ENCODE measurements at regions not wholly inside any gene's neighbourhood (a gene's known extent, or its start where the extent isn't known, plus 50 kb on each side); places are given as distances from the start of the nearest gene placed in this dataset.

GRCh38 chr2:12163866-12164265 is 417.4 kb downstream of the LPIN1 start:
- intact Hi-C loops (cut with micrococcal nuclease) = no loop called here

DNA sequence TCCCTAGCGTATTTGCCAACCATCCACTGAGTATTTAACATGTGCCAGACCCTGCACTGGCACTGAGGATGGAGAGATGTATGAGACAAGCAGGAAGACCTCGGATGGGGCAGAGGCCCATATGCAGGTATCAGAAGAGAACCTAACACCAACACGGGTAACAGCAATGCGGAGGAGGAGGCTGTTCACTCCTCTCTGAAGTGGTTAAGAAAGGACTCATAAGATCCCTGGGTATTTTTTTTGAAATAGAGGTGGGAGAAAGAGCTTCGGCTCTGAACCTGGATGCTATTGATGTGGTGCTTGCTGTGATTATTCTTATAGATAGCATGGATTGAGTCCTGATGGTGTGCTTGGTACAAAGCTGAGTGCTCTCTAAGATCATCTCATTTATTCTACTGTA is 418.3 kb downstream of the LPIN1 start:
- intact Hi-C loops (cut with micrococcal nuclease) = no loop called here

GRCh38 chr2:12167525-12168317 is 421.3 kb downstream of the LPIN1 start:
- intact Hi-C loops (cut with micrococcal nuclease) = no loop called here

DNA sequence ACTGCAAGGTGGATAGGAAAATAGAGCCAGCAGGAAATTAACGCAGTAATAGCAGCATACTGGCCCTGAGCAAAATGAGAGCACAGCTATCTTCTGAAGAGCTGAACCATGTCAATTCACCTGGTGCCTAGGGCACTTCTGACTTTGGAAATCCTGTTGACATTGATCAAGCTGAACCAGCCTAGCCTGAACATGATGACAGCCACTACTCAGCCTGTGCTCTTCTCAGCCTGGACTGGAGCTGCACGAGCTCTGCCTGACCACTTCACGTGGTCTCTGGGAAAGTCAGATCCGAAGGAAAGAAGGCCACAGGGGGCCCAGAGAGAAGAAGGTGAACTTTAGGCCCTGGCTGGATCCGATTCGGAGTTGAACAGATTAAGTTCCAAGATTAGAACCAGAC is 421.9 kb downstream of the LPIN1 start:
- intact Hi-C loops (cut with micrococcal nuclease) = no loop called here

- intact Hi-C loops (cut with micrococcal nuclease) = no loop called here
Measured at GRCh38 chr2:12168791-12169388, 422.5 kb downstream of the LPIN1 start.

DNA sequence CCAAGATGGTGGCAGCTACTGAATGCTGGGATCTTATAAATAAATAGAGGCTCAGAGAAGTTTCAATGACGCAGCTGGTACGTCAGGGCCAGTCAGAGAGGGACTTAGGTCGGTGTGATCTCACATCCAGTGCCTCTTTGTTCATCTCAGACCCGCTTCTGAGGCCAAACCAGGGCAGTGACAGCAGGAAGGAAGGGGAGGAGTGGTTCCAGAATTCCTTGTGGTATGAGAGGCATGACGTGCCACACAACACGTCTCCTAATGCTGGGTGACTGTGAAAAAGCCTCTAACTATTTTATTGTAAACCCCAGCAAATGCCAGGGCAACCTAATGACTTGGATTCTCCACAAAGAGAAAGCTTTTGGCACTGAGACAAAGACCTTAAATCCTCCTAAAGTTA is 423.3 kb downstream of the LPIN1 start:
- intact Hi-C loops (cut with micrococcal nuclease) = no loop called here

GRCh38 chr2:12170121-12170520 is 423.7 kb downstream of the LPIN1 start:
- intact Hi-C loops (cut with micrococcal nuclease) = no loop called here

DNA sequence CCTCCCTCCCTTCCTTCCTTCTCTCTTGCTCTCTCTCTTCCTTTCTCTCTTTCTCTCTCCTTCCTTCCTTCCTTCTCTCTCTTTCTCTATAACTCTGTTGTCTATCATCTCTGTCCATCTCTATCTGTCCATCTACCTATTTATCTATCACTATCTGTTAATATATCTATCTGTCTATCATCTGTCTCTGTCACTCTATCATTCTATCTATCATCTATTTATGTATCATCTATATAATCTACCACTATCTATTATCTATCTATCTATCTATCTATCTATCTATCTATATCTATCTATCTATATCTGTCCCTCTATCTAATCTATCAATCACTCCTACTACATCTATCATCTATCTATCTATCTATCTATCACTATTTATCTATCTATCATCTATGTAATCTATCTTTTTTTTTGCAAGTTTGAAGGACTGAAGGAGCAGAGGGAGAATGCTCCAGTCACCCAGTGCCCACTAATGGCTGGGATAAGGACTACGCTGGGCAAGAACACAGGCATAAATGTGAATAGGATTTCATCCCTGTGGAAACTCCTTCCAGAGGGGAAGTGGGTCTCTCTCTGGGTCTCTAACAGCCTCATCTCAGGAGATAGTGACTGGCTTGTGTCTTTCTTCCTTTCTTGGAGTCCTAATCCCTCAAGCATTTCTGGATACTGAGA is 427.0 kb downstream of the LPIN1 start:
- intact Hi-C loops (cut with micrococcal nuclease) = no loop called here

DNA sequence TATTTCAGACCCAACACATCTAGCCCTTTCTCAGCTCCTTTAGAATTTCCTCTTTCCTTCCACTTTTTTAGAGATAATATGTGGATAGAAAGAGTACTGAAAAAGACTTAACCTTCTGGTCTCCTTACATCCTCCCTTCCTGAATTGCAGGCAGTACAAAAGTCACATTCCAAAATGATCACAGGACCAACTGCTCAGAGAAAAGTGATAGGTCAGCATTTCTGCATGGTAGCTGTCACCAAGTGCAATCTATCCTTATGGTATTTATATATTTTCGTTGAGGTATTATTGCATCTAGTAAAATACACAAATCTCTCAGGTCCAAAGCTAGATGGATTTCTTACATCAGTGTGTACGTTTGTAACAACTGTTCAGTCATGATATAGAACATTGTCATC is 427.5 kb downstream of the LPIN1 start:
- intact Hi-C loops (cut with micrococcal nuclease) = no loop called here

DNA sequence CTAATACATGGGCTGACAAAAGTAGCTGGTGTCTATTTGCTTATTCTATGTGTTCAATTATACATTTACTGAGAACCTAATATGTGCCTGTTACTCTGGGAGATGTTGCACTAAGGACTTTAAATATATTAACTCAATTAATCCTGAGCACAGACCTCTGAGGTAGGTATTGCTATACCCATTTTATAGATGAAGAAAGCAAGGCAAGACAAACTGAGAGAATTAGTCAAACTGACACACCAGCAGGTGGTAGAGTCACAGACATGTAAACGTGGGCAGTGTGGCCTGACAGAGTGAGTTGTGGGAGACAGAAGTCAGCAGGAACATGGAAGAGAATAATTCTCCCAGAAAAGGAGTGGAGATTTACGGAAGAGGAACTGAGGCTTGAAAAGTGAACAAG is 428.9 kb downstream of the LPIN1 start:
- intact Hi-C loops (cut with micrococcal nuclease) = loop anchor here (5.0 kb wide), 1 partner anchor 542 kb away; the partner anchor contains the start of gene TRIB2

DNA sequence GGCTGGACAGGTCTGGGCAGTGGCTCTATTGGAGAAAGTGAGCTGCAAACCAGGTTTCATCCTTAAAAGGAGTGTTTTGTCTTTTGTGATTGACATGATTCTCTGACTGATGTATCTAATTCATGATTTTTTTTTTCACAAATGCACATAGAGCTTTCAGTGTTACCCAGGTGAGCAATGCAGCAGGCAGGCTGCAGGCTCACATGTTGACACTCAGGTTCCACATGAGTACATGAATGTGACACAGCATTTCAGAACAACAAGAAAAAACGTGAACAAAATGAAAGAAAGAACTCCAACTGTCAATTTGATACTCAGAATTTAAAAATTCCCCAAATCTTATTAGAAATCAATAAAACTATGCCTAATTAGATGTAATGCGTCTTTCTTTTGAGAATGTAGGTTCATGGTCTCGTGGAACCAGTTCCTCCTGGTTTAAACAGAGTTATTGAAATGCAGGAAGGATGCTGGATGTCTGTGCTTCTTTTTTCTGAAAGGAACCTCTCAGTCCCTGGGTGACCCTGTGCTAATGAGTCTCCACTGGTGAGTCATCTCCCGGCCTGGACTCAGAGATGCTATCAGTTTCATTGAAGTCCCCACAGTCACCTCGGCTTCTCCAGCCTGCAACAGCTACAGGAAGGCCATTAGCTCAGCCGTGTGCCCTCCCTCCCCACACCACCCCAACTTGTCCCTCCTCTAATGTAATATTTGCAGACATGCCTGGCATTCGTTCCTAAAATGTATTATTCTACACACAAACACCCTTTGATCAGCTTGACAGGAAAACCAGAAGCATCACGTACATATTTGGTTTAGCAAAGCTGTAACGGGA is 430.4 kb downstream of the LPIN1 start:
- intact Hi-C loops (cut with micrococcal nuclease) = loop anchor here (5.0 kb wide), 1 partner anchor 540 kb away; the partner anchor contains the start of gene TRIB2

- intact Hi-C loops (cut with micrococcal nuclease) = loop anchor here (5.0 kb wide), 1 partner anchor 540 kb away; the partner anchor contains the start of gene TRIB2
Measured at GRCh38 chr2:12177455-12178288, 431.2 kb downstream of the LPIN1 start.

DNA sequence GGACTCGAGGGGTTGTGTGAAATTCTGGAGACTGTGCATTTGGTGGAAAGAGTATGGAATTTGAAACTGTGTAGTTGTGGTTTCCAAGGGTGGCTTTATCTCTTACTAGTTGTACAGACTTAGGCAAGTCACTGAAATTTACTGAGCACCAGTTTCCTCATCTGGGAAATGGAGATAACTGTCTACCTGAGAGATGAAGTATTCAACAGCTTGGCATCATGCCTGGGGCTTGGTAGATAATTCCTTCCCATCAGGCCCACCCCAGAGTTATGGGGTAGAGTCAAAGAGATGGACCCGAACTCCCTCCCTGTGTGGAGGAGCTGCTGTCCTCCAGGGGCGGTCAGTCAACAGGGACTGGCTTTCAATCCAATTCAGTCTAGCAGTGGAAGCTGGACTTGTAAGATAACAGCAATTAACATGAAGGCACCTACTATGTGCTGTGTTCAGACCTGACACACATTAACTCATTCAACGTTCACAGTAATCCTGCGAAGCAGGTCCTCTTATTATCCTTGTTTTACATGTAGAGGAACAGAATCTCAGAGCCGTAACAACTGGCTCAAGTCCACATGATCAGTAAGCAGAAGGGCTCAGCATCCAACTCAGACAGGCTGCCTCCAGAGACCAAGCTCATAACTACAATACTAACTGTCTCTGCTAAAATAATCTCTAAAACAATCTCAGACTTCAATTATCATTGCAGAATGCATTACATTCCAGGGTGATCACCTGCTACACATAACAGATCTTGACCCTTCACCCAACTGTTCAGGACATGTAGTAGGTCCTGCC is 432.1 kb downstream of the LPIN1 start:
- intact Hi-C loops (cut with micrococcal nuclease) = loop anchor here (5.0 kb wide), 1 partner anchor 539 kb away; the partner anchor contains the start of gene TRIB2

GRCh38 chr2:12180031-12180430 is 433.6 kb downstream of the LPIN1 start:
- intact Hi-C loops (cut with micrococcal nuclease) = no loop called here

DNA sequence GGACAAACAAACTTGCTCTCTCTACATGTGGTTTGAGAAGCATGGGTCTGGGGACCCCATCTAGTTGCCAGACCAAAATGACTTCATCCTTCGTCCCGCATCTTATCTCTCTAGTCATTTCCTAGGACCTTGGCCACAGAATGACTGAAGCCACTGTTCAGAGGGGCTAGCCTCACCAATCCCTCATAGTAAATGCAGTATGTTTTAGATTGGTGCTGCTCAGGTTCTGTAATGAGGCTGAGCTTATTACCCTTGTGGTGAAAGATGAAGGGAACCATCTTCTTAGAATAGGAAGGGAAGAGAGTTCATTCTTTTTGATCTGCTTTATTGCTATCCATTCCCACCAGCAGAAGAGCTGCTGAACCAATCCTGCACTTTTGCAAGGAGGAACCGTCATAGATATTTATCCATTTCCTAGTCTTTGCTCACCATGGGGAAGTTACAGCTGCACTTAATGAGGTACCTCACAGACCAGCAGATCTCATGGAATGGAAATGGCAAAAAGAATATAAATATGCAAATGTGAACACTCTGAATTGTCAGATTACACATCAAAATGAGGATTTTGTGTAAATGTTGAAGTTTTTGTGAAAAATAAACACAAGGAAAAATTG is 436.7 kb downstream of the LPIN1 start:
- intact Hi-C loops (cut with micrococcal nuclease) = no loop called here

DNA sequence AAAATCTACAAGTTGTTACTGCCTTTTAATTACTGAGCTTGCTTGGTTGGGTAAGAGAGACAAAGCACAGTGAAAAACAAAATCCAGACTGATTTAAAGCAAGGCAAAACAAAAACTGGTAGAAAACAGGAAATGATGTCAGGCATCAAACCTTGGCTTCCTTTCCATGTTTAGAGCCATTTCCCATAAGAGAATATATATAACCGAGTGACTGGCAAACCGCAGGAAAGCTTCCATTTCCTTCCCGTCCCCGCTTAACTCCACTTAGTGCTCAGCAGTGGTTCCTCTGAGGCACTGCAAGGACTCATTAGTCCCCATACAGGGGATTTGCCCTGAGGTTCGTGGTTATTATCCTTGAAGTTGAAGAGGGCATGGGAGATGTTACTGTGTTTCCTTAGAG is 446.3 kb downstream of the LPIN1 start:
- intact Hi-C loops (cut with micrococcal nuclease) = no loop called here

- intact Hi-C loops (cut with micrococcal nuclease) = no loop called here
Measured at GRCh38 chr2:12194968-12195367, 448.5 kb downstream of the LPIN1 start.

DNA sequence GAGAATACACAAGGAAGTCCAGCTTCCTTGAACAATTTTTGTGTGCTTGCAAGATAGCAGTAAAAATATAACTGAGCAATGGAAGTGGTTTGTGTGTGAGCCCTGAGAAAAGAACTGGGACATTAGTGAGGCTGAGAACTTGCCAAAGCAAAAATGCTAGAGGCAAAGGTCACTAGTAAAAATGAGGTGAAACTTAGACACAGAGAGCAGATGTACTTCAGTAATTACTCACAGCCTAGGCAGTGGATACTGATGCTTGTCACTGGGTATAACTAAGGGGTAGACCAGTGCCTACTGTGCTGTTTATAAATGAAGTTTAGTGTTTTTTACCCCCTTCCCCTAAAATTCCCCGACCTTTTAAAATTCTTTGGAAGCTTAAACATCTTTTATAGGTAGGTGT is 450.1 kb downstream of the LPIN1 start:
- intact Hi-C loops (cut with micrococcal nuclease) = no loop called here

DNA sequence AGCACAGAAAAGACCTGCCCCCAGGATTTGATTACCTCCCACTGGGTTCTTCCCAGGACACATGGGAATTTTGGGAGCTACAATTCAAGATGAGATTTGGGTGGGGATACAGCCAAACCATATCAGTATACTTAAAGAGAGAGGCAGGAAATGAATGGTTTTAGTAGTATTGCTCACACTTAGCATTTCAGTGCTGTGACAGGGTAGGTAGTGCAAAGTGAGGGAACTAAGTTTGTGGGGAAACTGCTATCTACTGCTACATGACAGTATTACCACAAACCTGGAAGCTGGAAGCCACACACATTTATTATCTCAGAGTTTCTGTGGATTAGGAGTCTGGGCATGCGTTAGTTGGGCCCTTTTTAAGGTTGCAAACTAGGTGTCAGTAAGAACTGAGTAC is 450.7 kb downstream of the LPIN1 start:
- intact Hi-C loops (cut with micrococcal nuclease) = no loop called here

Data from T-helper 2 cell treated with Interferon-gamma antibody and Interleukin-4, amounts not matched to agents 100 ng/mL and 5 ng/mL, for 36 hours (primary cell).